Mucosa of descending colon (tissue), 3 donors: ENCODE measurements at regions not wholly inside any gene's neighbourhood (a gene's known extent, or its start where the extent isn't known, plus 50 kb on each side); places are given as distances from the start of the nearest gene placed in this dataset.

Experiments
- ATAC-seq: fragments of 200-7000 bp; cut with Tn5 transposase; one replicate; pipeline ENCODE4 v1.9.1; 2020; ENCODE audit warnings: mild to moderate bottlenecking, moderate library complexity
- DNase-seq, 3 donors: peaks; one replicate each; pipeline ENCODE4 v3.0.0-alpha.2; 2020
- H3K36me3 ChIP-seq: fragments of 200-600 bp; one replicate; pipeline ENCODE4 v1.8.0; 2021; ENCODE audit warnings: low read depth, mild to moderate bottlenecking
- H3K4me1 ChIP-seq: fragments of 200-600 bp; one replicate; pipeline ENCODE4 v1.8.0; 2021; ENCODE audit warnings: low read depth, mild to moderate bottlenecking
- H3K4me3 ChIP-seq: fragments of 200-600 bp; one replicate; pipeline ENCODE4 v1.8.0; 2021; ENCODE audit warnings: mild to moderate bottlenecking
- H3K9me3 ChIP-seq: fragments of 200-600 bp; one replicate; pipeline ENCODE4 v1.8.0; 2021; ENCODE audit warnings: mild to moderate bottlenecking
- CTCF ChIP-seq: fragments of 200-600 bp; IDR thresholded peaks from one replicate; pipeline ENCODE4 v1.8.0; 2022; ENCODE audit warnings: antibody characterized with exemption, mild to moderate bottlenecking
- intact Hi-C, 2 donors: fragments of 100-400 bp; cut with DNase I in 1 of 2; cut with micrococcal nuclease in 1 of 2; formaldehyde crosslinking; loops; one replicate each; pipeline versions ENCODE4 v1.11.0 to v1.11.1; 2022; cut with DNase I, micrococcal nuclease
- donor health status: DM: no; HTN: no; CAD: no; lungs with moderate emphysema.
- donor health status: DM: no; HTN: no; CAD: no.
- donor health status: DM: no; HTN: yes; CAD: no.

DNA sequence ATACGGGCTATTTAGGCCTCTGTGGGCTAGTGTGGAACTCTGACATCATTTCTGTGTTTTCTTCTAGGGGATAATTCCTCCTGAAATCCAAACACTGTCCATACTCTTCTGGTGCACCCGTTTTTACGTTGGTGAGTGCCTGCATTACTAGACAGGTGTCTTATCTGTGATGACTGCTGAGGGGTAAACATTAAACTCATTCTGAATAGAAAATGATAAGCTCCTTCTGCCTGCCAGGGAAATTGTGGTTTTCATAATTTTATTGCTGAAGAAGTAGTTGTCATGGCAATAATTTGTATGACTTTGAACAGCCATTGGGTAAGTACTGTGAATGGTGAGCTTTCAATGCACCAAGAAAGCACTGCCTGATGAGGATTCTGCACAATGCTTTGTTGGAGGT lies 705.6 kb downstream of the UTRN start:
- DNase-seq (no peak), ATAC-seq (peak; percentile 89)
- no peaks in the 10 kb centered on the region for H3K9me3 ChIP-seq
- no peak overlapping the region for H3K4me3 ChIP-seq
- H3K36me3 ChIP-seq = no peaks in the 10 kb centered on the region
- intact Hi-C loops = no loop called here
- TF ChIP-seq CTCF = no peak
- peaks cover 4% of the 10 kb centered on the region for H3K4me1 ChIP-seq

DNA sequence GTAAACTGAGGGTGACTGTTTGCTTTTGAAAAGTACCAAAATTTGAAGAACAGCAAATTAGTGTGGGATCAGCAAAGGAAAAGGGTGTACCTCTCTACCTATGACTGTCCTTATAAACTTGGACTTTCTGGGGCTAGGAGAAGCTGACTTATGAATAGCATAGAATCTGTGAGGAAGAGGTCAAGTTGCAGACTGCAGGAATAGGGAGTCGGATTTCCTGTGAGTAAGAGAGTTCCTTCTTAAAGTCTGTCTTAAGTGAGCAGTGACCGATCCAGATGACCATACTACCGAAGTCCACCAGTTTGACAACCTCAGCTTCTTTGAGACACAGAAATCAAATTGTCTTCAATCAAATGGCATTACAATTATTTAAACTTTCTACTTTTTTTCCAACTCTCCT lies 708.7 kb downstream of the UTRN start:
- Histone ChIP-seq H3K4me1 (peaks cover 4% of the 10 kb centered on the region), H3K36me3 (no peaks in the 10 kb centered on the region), H3K4me3 (no peak overlapping the region), H3K9me3 (no peaks in the 10 kb centered on the region)
- intact Hi-C loops = no loop called here
- no peak for TF ChIP-seq CTCF
- no peak for ATAC-seq
- DNase-seq = no peak

DNA sequence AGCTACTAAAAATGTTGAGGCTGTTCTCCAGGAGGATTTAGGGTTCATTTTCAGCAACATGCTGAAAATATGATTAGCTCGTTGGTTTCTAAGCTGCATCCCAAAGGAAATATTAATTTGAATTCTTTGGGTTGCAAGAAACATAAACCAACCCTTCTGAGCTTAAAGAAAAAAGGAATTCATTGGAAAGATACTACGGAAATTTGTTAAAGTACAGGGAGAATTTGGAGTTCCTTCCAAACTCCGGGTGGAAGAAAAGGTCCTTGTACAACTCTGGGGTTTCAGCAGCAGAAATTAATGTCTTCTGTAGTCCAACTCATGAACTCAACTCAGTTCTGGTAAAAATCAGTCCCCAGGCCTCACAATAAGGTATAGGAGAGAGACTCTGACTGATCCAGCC lies 712.9 kb downstream of the UTRN start:
- H3K4me1 ChIP-seq = no peaks in the 10 kb centered on the region
- ATAC-seq (no peak), DNase-seq (no peak)
- H3K9me3 ChIP-seq = no peaks in the 10 kb centered on the region
- no peak for TF ChIP-seq CTCF
- H3K36me3 ChIP-seq = no peaks in the 10 kb centered on the region
- H3K4me3 ChIP-seq = no peak overlapping the region
- intact Hi-C loops = no loop called here

GRCh38 chr6:144999127-144999526 lies 714.0 kb downstream of the UTRN start:
- intact Hi-C loops = no loop called here
- H3K36me3 ChIP-seq = no peaks in the 10 kb centered on the region
- ATAC-seq = no peak

DNA sequence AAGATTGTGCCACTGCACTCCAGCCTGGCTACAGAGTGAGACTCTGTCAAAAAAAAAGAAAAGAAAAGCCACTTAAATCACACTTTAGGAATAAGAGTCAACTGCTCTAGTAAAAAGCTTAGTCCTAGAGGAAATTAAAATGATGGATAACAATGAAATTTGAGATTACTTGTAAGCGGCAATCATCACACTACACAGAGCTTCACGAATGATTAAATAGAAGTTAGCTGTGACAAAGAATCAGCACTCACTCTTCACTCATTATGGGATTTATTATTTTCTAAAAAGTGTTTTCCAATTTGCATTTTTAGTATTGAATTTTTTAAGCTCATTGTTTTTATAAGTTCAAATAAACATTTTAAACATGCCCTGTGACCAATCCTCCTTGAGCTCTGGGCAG lies 718.0 kb downstream of the UTRN start:
- ATAC-seq = no peak
- Histone ChIP-seq H3K9me3 (no peaks in the 10 kb centered on the region), H3K4me1 (no peaks in the 10 kb centered on the region), H3K4me3 (no peak overlapping the region), H3K36me3 (no peaks in the 10 kb centered on the region)
- no peak for TF ChIP-seq CTCF
- DNase-seq = no peak
- intact Hi-C loops = no loop called here

More at GRCh38 chr6:144999127-144999526, 714.0 kb downstream of the UTRN start:
- H3K9me3 ChIP-seq = no peaks in the 10 kb centered on the region
- TF ChIP-seq CTCF = no peak
- DNase-seq = no peak
- H3K4me3 ChIP-seq = no peak overlapping the region
- no peaks in the 10 kb centered on the region for H3K4me1 ChIP-seq

DNA sequence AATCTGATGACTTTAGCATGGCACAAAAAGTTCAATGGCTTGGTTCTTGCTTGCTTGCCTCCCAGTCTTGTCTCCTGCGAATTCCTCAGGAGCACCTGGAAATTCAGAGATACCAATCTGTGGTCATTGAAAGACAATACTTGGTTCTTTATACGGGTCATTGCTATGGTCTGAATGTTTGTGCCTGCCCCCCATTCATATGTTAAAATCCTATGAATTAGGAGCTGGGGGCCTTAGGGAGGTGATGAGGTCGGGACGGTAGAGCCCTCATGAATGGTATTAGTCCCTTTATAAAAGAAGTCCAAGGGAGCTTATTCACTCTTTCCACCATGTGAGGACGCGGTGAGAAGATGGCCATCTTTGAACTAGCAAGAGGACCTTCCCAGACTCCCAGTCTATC lies 721.8 kb downstream of the UTRN start:
- no peak for TF ChIP-seq CTCF
- H3K4me3 ChIP-seq = no peak overlapping the region
- no peaks in the 10 kb centered on the region for H3K36me3 ChIP-seq
- DNase-seq (no peak), ATAC-seq (no peak)
- no peaks in the 10 kb centered on the region for H3K4me1 ChIP-seq
- no peaks in the 10 kb centered on the region for H3K9me3 ChIP-seq
- intact Hi-C loops = no loop called here
